ENCODE measurements at regions not wholly inside any gene's neighbourhood (a gene's known extent, or its start where the extent isn't known, plus 50 kb on each side); places are given as distances from the start of the nearest gene placed in this dataset.

DNA sequence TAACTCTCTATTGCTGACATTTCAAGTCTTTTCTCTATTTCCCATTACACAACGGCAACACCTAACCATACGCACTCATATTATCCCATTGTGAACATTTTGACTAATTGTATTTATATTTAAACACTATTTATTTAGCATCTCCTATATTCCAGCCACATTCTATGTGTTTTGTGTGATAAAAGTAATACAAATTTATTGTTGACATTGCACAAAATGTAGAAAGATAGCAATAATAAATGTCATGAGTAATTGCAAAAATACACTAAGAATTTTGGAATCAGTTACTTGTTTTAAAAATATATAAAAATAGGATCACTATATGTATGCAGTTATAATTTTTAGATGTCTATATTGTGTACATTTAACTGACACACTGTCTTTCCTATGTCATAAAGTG lies 413.0 kb upstream of the PTPRD start:
- Mint-ChIP-seq H3K27ac (no peak overlapping the region), H3K9me3 (peaks cover 6 to 12% of the 10 kb centered on the region in 2 donors), H3K4me3 (no peak overlapping the region), H3K4me1 (ENCODE audit: low read depth) (no peaks in the 10 kb centered on the region), H3K36me3 (ENCODE audit: insufficient read depth in 2 of 2) (no peaks in the 10 kb centered on the region), H3K27me3 (ENCODE audit: low read depth) (no peaks in the 10 kb centered on the region)
- DNase-seq (no peak), ATAC-seq (replicated peaks in 1 of 2) (no peak)

DNA sequence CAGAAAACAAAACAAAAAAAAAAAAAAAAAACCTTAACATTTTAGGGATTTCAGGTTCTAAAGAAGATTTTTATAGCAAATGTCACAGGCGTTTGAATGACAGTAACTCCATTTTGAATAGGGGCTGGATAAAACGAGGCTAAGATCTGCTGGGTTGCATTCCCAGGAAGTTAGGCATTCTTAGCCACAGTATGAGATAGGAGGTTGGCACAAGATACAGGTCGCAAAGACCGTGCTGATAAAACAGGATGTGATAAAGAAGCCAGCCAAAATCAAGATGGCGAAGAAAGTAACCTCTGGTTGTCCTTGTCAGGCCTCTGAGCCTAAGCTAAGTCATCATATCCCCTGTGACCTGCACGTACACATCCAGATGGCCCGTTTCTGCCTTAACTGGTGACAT lies 425.6 kb upstream of the PTPRD start:
- Mint-ChIP-seq H3K4me1 (ENCODE audit: low read depth) (no peaks in the 10 kb centered on the region), H3K9me3 (peaks cover 14% of the 10 kb centered on the region in 2 donors), H3K27me3 (ENCODE audit: low read depth) (no peaks in the 10 kb centered on the region), H3K4me3 (no peak overlapping the region), H3K27ac (no peak overlapping the region), H3K36me3 (ENCODE audit: insufficient read depth in 2 of 2) (peaks cover 2 to 4% of the 10 kb centered on the region in 2 donors)
- DNase-seq: no peak
- no peak for ATAC-seq (replicated peaks in 1 of 2)

GRCh38 chr9:11039006-11039405 lies 426.2 kb upstream of the PTPRD start:
- Mint-ChIP-seq H3K27ac (no peak overlapping the region), H3K4me1 (ENCODE audit: low read depth) (no peaks in the 10 kb centered on the region), H3K27me3 (ENCODE audit: low read depth) (no peaks in the 10 kb centered on the region), H3K9me3 (peaks cover 14% of the 10 kb centered on the region in 2 donors), H3K4me3 (no peak overlapping the region), H3K36me3 (ENCODE audit: insufficient read depth in 2 of 2) (peaks cover 2 to 4% of the 10 kb centered on the region in 2 donors)
- DNase-seq: no peak
- ATAC-seq (replicated peaks in 1 of 2): no peak

DNA sequence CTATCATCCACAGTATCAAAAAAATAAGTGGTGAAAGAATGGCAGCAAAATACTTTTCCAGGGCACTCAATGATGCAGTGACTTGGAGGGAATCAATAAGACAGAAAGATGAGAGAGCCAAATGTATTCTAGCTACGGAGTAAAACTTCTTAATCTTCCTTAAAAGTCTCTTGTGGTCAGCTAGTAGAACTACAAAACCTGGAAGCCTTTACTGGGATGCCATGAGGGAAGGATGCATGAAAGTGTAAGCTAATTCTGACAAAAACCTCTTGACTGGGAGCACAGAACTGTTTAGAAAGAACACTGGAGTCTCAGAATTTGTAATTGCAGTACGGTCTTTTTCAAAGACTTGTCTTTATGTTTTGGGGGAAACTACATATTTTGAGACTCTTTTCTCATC lies 432.8 kb upstream of the PTPRD start:
- Mint-ChIP-seq H3K27me3 (ENCODE audit: low read depth) (no peaks in the 10 kb centered on the region), H3K4me1 (ENCODE audit: low read depth) (no peaks in the 10 kb centered on the region), H3K27ac (no peak overlapping the region), H3K9me3 (peaks cover 11 to 12% of the 10 kb centered on the region in 2 donors), H3K4me3 (no peak overlapping the region), H3K36me3 (ENCODE audit: insufficient read depth in 2 of 2) (no peaks in the 10 kb centered on the region)
- no peak for DNase-seq
- no peak for ATAC-seq (replicated peaks in 1 of 2)

DNA sequence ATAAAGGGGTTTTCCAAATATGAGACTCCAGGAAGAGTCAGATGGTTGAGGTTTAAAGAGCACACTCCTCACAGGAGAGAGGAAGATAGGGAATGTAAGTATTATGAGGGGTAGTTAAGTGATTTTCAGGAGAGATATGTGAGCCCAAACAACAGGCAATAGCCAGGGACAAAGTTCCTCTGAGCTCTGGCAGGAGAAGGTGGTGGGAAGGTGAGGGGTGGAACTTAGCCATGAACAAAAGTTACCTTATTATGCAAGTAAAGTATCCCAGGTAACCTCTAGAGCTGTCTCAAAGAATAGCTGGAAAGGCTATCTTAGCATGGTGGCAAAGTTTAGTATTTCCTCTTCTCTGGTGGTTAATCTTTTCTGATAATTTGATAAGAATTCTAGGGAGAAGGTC lies 450.5 kb upstream of the PTPRD start:
- no peak for DNase-seq
- H3K27ac Mint-ChIP-seq: no peak overlapping the region
- peaks cover 8 to 9% of the 10 kb centered on the region in 2 donors for H3K9me3 Mint-ChIP-seq
- no peak for ATAC-seq (replicated peaks in 1 of 2)
- no peak overlapping the region for H3K4me3 Mint-ChIP-seq
- no peaks in the 10 kb centered on the region for H3K4me1 Mint-ChIP-seq (ENCODE audit: low read depth)
- H3K27me3 Mint-ChIP-seq (ENCODE audit: low read depth): no peaks in the 10 kb centered on the region
- H3K36me3 Mint-ChIP-seq (ENCODE audit: insufficient read depth in 2 of 2): peaks cover 0 to 4% of the 10 kb centered on the region in 2 donors

DNA sequence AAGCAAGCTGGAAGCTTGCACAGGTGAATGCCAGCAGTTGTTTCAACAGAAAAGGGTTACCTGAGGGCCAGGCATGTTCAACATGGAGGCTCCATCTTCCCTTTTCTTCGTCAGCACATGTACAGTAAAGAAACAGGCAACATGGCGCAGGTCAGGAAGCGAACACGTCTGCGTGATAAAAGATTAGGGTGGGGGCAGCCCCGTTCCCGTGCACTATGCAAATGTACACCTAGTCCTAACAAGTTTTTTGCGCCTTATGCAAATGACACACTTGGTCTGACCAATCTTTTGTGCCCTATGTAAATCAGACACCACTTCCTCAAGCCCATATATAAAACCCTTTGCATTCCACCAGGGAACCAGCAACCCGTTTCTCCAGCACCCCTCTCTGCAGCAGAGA lies 452.1 kb upstream of the PTPRD start:
- Mint-ChIP-seq H3K4me3 (no peak overlapping the region), H3K27ac (no peak overlapping the region), H3K36me3 (ENCODE audit: insufficient read depth in 2 of 2) (peaks cover 0 to 4% of the 10 kb centered on the region in 2 donors), H3K4me1 (ENCODE audit: low read depth) (no peaks in the 10 kb centered on the region), H3K9me3 (peaks cover 6 to 9% of the 10 kb centered on the region in 2 donors), H3K27me3 (ENCODE audit: low read depth) (no peaks in the 10 kb centered on the region)
- DNase-seq: no peak
- no peak for ATAC-seq (replicated peaks in 1 of 2)

DNA sequence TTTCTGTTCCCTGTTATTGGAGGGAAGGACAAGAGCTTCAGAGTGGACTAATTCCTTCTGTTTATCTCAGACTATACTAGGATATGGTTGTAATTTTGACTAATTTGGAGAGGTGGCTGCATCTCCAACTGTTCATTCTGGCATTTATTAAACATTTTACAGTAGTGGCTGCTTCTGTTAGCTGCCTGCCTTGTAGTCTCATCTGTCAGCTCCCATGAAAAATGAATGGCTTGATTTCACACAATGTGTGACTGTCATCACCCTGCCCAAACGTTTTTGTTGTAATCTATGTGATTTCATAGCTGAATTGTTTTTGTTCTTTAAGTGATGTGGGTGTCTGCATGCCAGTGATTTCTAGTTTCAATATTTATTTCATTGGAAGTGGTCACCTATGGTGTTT lies 459.4 kb upstream of the PTPRD start:
- Mint-ChIP-seq H3K4me3 (no peak overlapping the region), H3K4me1 (ENCODE audit: low read depth) (no peaks in the 10 kb centered on the region), H3K9me3 (peaks cover 6 to 13% of the 10 kb centered on the region in 2 donors), H3K27me3 (ENCODE audit: low read depth) (no peaks in the 10 kb centered on the region), H3K27ac (no peak overlapping the region), H3K36me3 (ENCODE audit: insufficient read depth in 2 of 2) (peaks cover 0 to 2% of the 10 kb centered on the region in 2 donors)
- ATAC-seq (replicated peaks in 1 of 2): no peak
- DNase-seq: no peak

DNA sequence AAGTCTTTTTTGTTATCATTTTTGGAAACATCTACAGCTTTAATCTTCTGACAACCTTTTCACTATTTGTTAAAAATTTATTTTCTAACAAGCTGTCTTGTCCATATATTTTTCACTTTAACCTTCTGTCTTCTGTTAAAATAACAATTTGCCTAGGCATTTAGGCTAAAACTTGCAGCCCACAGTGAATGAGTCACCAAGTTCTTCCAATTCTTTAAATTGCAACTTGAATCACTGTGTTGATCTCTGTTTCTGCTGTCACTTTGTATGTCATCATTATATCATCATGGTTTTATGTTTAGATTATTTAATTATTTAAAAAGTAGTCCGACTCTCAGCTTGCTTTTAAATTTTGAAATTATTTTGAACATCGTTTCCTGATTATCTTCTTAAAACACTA lies 473.8 kb upstream of the PTPRD start:
- Mint-ChIP-seq H3K9me3 (peaks cover 0 to 5% of the 10 kb centered on the region in 2 donors), H3K4me1 (ENCODE audit: low read depth) (no peaks in the 10 kb centered on the region), H3K36me3 (ENCODE audit: insufficient read depth in 2 of 2) (no peaks in the 10 kb centered on the region), H3K27me3 (ENCODE audit: low read depth) (no peaks in the 10 kb centered on the region), H3K27ac (no peak overlapping the region), H3K4me3 (no peak overlapping the region)
- DNase-seq (no peak), ATAC-seq (replicated peaks in 1 of 2) (no peak)

- no peaks in the 10 kb centered on the region for H3K36me3 Mint-ChIP-seq (ENCODE audit: insufficient read depth in 2 of 2)
- H3K27me3 Mint-ChIP-seq (ENCODE audit: low read depth): no peaks in the 10 kb centered on the region
- DNase-seq (no peak), ATAC-seq (replicated peaks in 1 of 2) (no peak)
- H3K4me3 Mint-ChIP-seq: no peak overlapping the region
- no peaks in the 10 kb centered on the region for H3K4me1 Mint-ChIP-seq (ENCODE audit: low read depth)
- H3K9me3 Mint-ChIP-seq: peaks cover 2 to 8% of the 10 kb centered on the region in 2 donors
- H3K27ac Mint-ChIP-seq: no peak overlapping the region
Observed at GRCh38 chr9:11088821-11089374, 476.1 kb upstream of the PTPRD start.

DNA sequence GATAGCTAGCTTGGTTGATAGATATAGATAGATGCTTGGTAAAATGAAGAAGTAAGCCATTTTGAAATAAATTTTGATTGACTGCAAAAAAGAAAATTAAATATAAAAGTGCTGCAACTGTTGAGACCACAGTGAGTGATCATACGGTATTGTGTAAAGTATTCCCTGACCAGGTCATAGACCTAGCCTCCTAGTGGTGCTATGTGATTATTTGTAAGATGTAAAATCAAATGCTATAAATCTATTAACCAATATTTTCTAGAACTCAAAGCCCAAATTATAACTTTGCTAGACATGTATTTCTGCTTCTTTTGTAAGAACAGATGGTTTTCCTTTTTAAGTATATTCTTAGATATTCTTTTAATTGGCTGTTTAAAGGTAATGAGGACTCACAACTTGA lies 480.2 kb upstream of the PTPRD start:
- H3K4me3 Mint-ChIP-seq: no peak overlapping the region
- no peaks in the 10 kb centered on the region for H3K36me3 Mint-ChIP-seq (ENCODE audit: insufficient read depth in 2 of 2)
- DNase-seq (no peak), ATAC-seq (replicated peaks in 1 of 2) (no peak)
- no peaks in the 10 kb centered on the region for H3K4me1 Mint-ChIP-seq (ENCODE audit: low read depth)
- H3K9me3 Mint-ChIP-seq: peaks cover 14 to 16% of the 10 kb centered on the region in 2 donors
- no peak overlapping the region for H3K27ac Mint-ChIP-seq
- H3K27me3 Mint-ChIP-seq (ENCODE audit: low read depth): no peaks in the 10 kb centered on the region

- DNase-seq (no peak), ATAC-seq (replicated peaks in 1 of 2) (no peak)
- H3K4me3 Mint-ChIP-seq: no peak overlapping the region
Observed at GRCh38 chr9:11097020-11097419, 484.2 kb upstream of the PTPRD start.

GRCh38 chr9:11103525-11103924 lies 490.7 kb upstream of the PTPRD start:
- no peak overlapping the region for H3K27ac Mint-ChIP-seq
- ATAC-seq (replicated peaks in 1 of 2) (no peak), DNase-seq (no peak)
- H3K27me3 Mint-ChIP-seq (ENCODE audit: low read depth): no peaks in the 10 kb centered on the region
- H3K4me3 Mint-ChIP-seq: no peak overlapping the region
- no peaks in the 10 kb centered on the region for H3K4me1 Mint-ChIP-seq (ENCODE audit: low read depth)
- peaks cover 2 to 8% of the 10 kb centered on the region in 2 donors for H3K36me3 Mint-ChIP-seq (ENCODE audit: insufficient read depth in 2 of 2)
- peaks cover 6 to 9% of the 10 kb centered on the region in 2 donors for H3K9me3 Mint-ChIP-seq

More at GRCh38 chr9:11097020-11097419, 484.2 kb upstream of the PTPRD start:
- Mint-ChIP-seq H3K27ac (no peak overlapping the region), H3K36me3 (ENCODE audit: insufficient read depth in 2 of 2) (peaks cover 0 to 8% of the 10 kb centered on the region in 2 donors), H3K4me1 (ENCODE audit: low read depth) (no peaks in the 10 kb centered on the region), H3K27me3 (ENCODE audit: low read depth) (no peaks in the 10 kb centered on the region), H3K9me3 (peaks cover 16 to 19% of the 10 kb centered on the region in 2 donors)

GRCh38 chr9:11107196-11107595 lies 494.4 kb upstream of the PTPRD start:
- H3K27me3 Mint-ChIP-seq (ENCODE audit: low read depth): no peaks in the 10 kb centered on the region
- DNase-seq: no peak
- H3K4me1 Mint-ChIP-seq (ENCODE audit: low read depth): no peaks in the 10 kb centered on the region
- H3K4me3 Mint-ChIP-seq: no peak overlapping the region
- H3K36me3 Mint-ChIP-seq (ENCODE audit: insufficient read depth in 2 of 2): peaks cover 0 to 5% of the 10 kb centered on the region in 2 donors
- no peak for ATAC-seq (replicated peaks in 1 of 2)
- H3K9me3 Mint-ChIP-seq: peaks cover 6 to 10% of the 10 kb centered on the region in 2 donors
- H3K27ac Mint-ChIP-seq: no peak overlapping the region

DNA sequence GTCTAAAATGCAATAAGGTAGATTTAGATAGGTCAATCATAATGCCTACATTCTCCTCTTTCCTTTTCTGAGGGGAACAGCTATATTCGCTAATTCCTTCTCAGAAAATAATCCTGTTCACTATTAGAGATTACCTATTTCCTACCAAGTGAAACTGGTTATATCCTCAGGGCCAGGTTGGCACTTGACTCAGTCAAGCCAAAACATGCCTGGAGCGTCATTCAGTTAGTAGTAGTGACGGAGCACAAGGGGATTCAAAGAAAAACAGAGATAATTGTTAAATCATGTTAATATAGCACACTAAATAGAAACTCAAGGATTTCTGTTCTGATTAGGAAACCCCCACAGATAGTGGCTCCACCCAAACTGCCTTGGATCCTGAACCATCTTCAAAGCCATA lies 515.4 kb upstream of the PTPRD start:
- Mint-ChIP-seq H3K9me3 (peaks cover 2 to 9% of the 10 kb centered on the region in 2 donors), H3K36me3 (ENCODE audit: insufficient read depth in 2 of 2) (peaks cover 0 to 2% of the 10 kb centered on the region in 2 donors), H3K4me1 (ENCODE audit: low read depth) (no peaks in the 10 kb centered on the region), H3K4me3 (no peak overlapping the region), H3K27ac (no peak overlapping the region), H3K27me3 (ENCODE audit: low read depth) (no peaks in the 10 kb centered on the region)
- ATAC-seq (replicated peaks in 1 of 2): no peak
- DNase-seq: no peak

All from activated T-cell treated with anti-CD3 and anti-CD28 coated beads, Interleukin-2, amount 50 U/mL, for 72 hours (primary cell).